T-helper 1 cell treated with Interleukin-12 subunit alpha and Interleukin-12 subunit beta and Interleukin-4 antibody, amounts not matched to agents 30 μg/mL and 1 μg/mL, for 36 hours (primary cell): ENCODE measurements at regions not wholly inside any gene's neighbourhood (a gene's known extent, or its start where the extent isn't known, plus 50 kb on each side); places are given as distances from the start of the nearest gene placed in this dataset.

Experiments
- H3K27ac Mint-ChIP-seq: one replicate; pipeline ENCODE4 v1.8.0; 2021; ENCODE audit warnings: mild to moderate bottlenecking, mixed read lengths
- H3K27me3 Mint-ChIP-seq: one replicate; pipeline ENCODE4 v1.8.0; 2021; ENCODE audit warnings: low read depth, mixed read lengths
- H3K36me3 Mint-ChIP-seq: one replicate; pipeline ENCODE4 v1.8.0; 2021; ENCODE audit warnings: low read depth, mixed read lengths
- H3K4me1 Mint-ChIP-seq: one replicate; pipeline ENCODE4 v1.8.0; 2021; ENCODE audit warnings: low read depth, mixed read lengths
- H3K4me3 Mint-ChIP-seq: one replicate; pipeline ENCODE4 v1.8.0; 2021; ENCODE audit warnings: mild to moderate bottlenecking, moderate library complexity, mixed read lengths
- H3K9me3 Mint-ChIP-seq: one replicate; pipeline ENCODE4 v1.8.0; 2021; ENCODE audit warnings: mixed read lengths

GRCh38 chr7:371779-372545, 82.0 kb downstream of the FOXL3 start:
- Mint-ChIP-seq H3K4me1 (peaks cover 2% of the 10 kb centered on the region), H3K27ac (no peak overlapping the region), H3K9me3 (no peaks in the 10 kb centered on the region), H3K36me3 (no peaks in the 10 kb centered on the region), H3K4me3 (no peak overlapping the region), H3K27me3 (no peaks in the 10 kb centered on the region)

- H3K27me3 Mint-ChIP-seq = no peaks in the 10 kb centered on the region
- H3K4me3 Mint-ChIP-seq = no peak overlapping the region
- no peaks in the 10 kb centered on the region for H3K4me1 Mint-ChIP-seq
- no peaks in the 10 kb centered on the region for H3K36me3 Mint-ChIP-seq
- no peaks in the 10 kb centered on the region for H3K9me3 Mint-ChIP-seq
- no peak overlapping the region for H3K27ac Mint-ChIP-seq
These were observed 82.6 kb downstream of the FOXL3 start for GRCh38 chr7:372546-372931.

GRCh38 chr7:372932-373791, 83.2 kb downstream of the FOXL3 start:
- Mint-ChIP-seq H3K9me3 (no peaks in the 10 kb centered on the region), H3K27ac (no peak overlapping the region), H3K4me1 (no peaks in the 10 kb centered on the region), H3K36me3 (no peaks in the 10 kb centered on the region), H3K27me3 (no peaks in the 10 kb centered on the region), H3K4me3 (no peak overlapping the region)

GRCh38 chr7:373818-374705, 84.1 kb downstream of the FOXL3 start:
- H3K27ac Mint-ChIP-seq = no peak overlapping the region
- no peaks in the 10 kb centered on the region for H3K9me3 Mint-ChIP-seq
- H3K4me1 Mint-ChIP-seq = no peaks in the 10 kb centered on the region
- no peak overlapping the region for H3K4me3 Mint-ChIP-seq
- H3K36me3 Mint-ChIP-seq = no peaks in the 10 kb centered on the region
- no peaks in the 10 kb centered on the region for H3K27me3 Mint-ChIP-seq

- no peak overlapping the region for H3K4me3 Mint-ChIP-seq
- H3K9me3 Mint-ChIP-seq = no peaks in the 10 kb centered on the region
- H3K27ac Mint-ChIP-seq = no peak overlapping the region
- no peaks in the 10 kb centered on the region for H3K36me3 Mint-ChIP-seq
- H3K27me3 Mint-ChIP-seq = no peaks in the 10 kb centered on the region
- H3K4me1 Mint-ChIP-seq = no peaks in the 10 kb centered on the region
These were observed 84.8 kb downstream of the FOXL3 start for GRCh38 chr7:374706-375311.

- H3K4me1 Mint-ChIP-seq = peaks cover 3% of the 10 kb centered on the region
- no peaks in the 10 kb centered on the region for H3K36me3 Mint-ChIP-seq
- H3K9me3 Mint-ChIP-seq = no peaks in the 10 kb centered on the region
- H3K27ac Mint-ChIP-seq = no peak overlapping the region
- H3K27me3 Mint-ChIP-seq = no peaks in the 10 kb centered on the region
- no peak overlapping the region for H3K4me3 Mint-ChIP-seq
These were observed 85.4 kb downstream of the FOXL3 start for GRCh38 chr7:375321-375831.

GRCh38 chr7:375901-376305, 85.9 kb downstream of the FOXL3 start:
- Mint-ChIP-seq H3K4me3 (no peak overlapping the region), H3K36me3 (no peaks in the 10 kb centered on the region), H3K4me1 (peaks cover 3% of the 10 kb centered on the region), H3K27me3 (no peaks in the 10 kb centered on the region), H3K9me3 (no peaks in the 10 kb centered on the region), H3K27ac (no peak overlapping the region)

- Mint-ChIP-seq H3K4me1 (peaks cover 7% of the 10 kb centered on the region), H3K4me3 (no peak overlapping the region), H3K36me3 (no peaks in the 10 kb centered on the region), H3K27me3 (no peaks in the 10 kb centered on the region), H3K9me3 (no peaks in the 10 kb centered on the region), H3K27ac (no peak overlapping the region)
These were observed 86.5 kb downstream of the FOXL3 start for GRCh38 chr7:376306-377079.

GRCh38 chr7:377080-378040, 87.4 kb downstream of the FOXL3 start:
- Mint-ChIP-seq H3K36me3 (peaks cover 6% of the 10 kb centered on the region), H3K9me3 (peaks cover 4% of the 10 kb centered on the region), H3K4me3 (no peak overlapping the region), H3K27me3 (peaks cover 5% of the 10 kb centered on the region), H3K4me1 (peaks cover 14% of the 10 kb centered on the region), H3K27ac (no peak overlapping the region)

GRCh38 chr7:378041-378420, 88.1 kb downstream of the FOXL3 start:
- peaks cover 14% of the 10 kb centered on the region for H3K4me1 Mint-ChIP-seq
- H3K9me3 Mint-ChIP-seq = peaks cover 10% of the 10 kb centered on the region
- H3K4me3 Mint-ChIP-seq = no peak overlapping the region
- peaks cover 9% of the 10 kb centered on the region for H3K36me3 Mint-ChIP-seq
- peaks cover 12% of the 10 kb centered on the region for H3K27me3 Mint-ChIP-seq
- no peak overlapping the region for H3K27ac Mint-ChIP-seq

- H3K27me3 Mint-ChIP-seq = peaks cover 20% of the 10 kb centered on the region
- peaks cover 14% of the 10 kb centered on the region for H3K4me1 Mint-ChIP-seq
- peaks cover 17% of the 10 kb centered on the region for H3K9me3 Mint-ChIP-seq
- no peak overlapping the region for H3K4me3 Mint-ChIP-seq
- H3K27ac Mint-ChIP-seq = no peak overlapping the region
- H3K36me3 Mint-ChIP-seq = peaks cover 11% of the 10 kb centered on the region
These were observed 88.8 kb downstream of the FOXL3 start for GRCh38 chr7:378551-379455.
